T-cell (primary cell): ENCODE measurements at regions not wholly inside any gene's neighbourhood (a gene's known extent, or its start where the extent isn't known, plus 50 kb on each side); places are given as distances from the start of the nearest gene placed in this dataset.

ENCODE experiments used
- ATAC-seq, 4 experiments: fragments of 200-7000 bp in 3 of 4; fragments of 150-1000 bp in 1 of 4; cut with Tn5 transposase; replicated peaks in 1 of 4; 1 replicate in 3 of 4; 2 replicates in 1 of 4; pipeline ENCODE4 v1.10.0; 2021; ENCODE audit warnings: moderate library complexity in 3 of 4, mild to moderate bottlenecking in 2 of 4, moderate number of reproducible peaks in 1 of 4
- CTCF ChIA-PET, 2 donors: fragments of 300-600 bp; sonication (Branson Sonifier 250); formaldehyde crosslinking; loops; one replicate each; lab custom pipeline; 2022; ENCODE audit warnings: antibody characterized with exemption in 2 of 2; lab: Charles Lee
- POLR2A ChIA-PET, 2 donors: fragments of 300-600 bp; sonication (Branson Sonifier 250); formaldehyde crosslinking; loops; one replicate each; lab custom pipeline; 2022; ENCODE audit warnings: antibody characterized with exemption in 2 of 2; lab: Charles Lee
- DNase-seq, 35 experiments: peaks; one replicate each; pipeline versions ENCODE4 v3.0.0 to v3.0.0-alpha.2; 2013 to 2023
- H3K27ac ChIP-seq: one replicate; pipeline ENCODE4 v1.5.1; 2013; ENCODE audit warnings: low read length
- H3K27me3 ChIP-seq, 2 experiments: replicated peaks in 1 of 2; 1 replicate in 1 of 2; 2 replicates in 1 of 2; pipeline versions ENCODE4 v1.6.1 to v1.7.0; 2013; ENCODE audit warnings: low read length in 1 of 2, mixed read lengths in 1 of 2; ENCODE audit not compliant: control insufficient read depth in 2 of 2, insufficient read depth in 2 of 2; ENCODE audit errors: extremely low read depth in 1 of 2
- H3K36me3 ChIP-seq, 2 donors: 1 replicate in 1 of 2; 2 replicates in 1 of 2; pipeline versions ENCODE4 v1.6.1 to v1.7.0; 2013; ENCODE audit warnings: low read length in 1 of 2; ENCODE audit not compliant: control insufficient read depth in 2 of 2, insufficient read depth in 1 of 2; ENCODE audit errors: extremely low read depth in 1 of 2
- H3K4me1 ChIP-seq, 2 experiments: 1 replicate in 1 of 2; 2 replicates in 1 of 2; pipeline versions ENCODE4 v1.6.1 to v1.7.0; 2013; ENCODE audit warnings: low read length in 2 of 2, mixed read lengths in 1 of 2; ENCODE audit not compliant: insufficient read depth in 2 of 2, control insufficient read depth in 1 of 2; ENCODE audit errors: extremely low read depth in 1 of 2
- H3K4me3 ChIP-seq, 2 donors: 1 replicate in 1 of 2; 2 replicates in 1 of 2; pipeline versions ENCODE4 v1.5.1 to v1.7.0; 2013; ENCODE audit warnings: mild to moderate bottlenecking in 2 of 2, low read length in 1 of 2, moderate library complexity in 1 of 2; ENCODE audit not compliant: control insufficient read depth in 1 of 2; ENCODE audit errors: extremely low read depth in 1 of 2
- H3K9me3 ChIP-seq: 2 replicates; pipeline ENCODE4 v1.7.0; 2013
- H3K27ac Mint-ChIP-seq, 2 donors: one replicate each; pipeline ENCODE4 v1.8.0; 2020 to 2021; ENCODE audit warnings: mild to moderate bottlenecking in 2 of 2, mixed read lengths in 2 of 2
- H3K27me3 Mint-ChIP-seq, 2 donors: one replicate each; pipeline ENCODE4 v1.8.0; 2021 to 2022; ENCODE audit warnings: mixed read lengths in 2 of 2
- H3K36me3 Mint-ChIP-seq: one replicate; pipeline ENCODE4 v1.8.0; 2021; ENCODE audit warnings: mixed read lengths
- H3K4me1 Mint-ChIP-seq, 3 donors: one replicate each; pipeline ENCODE4 v1.8.0; 2020 to 2022; ENCODE audit warnings: mixed read lengths in 3 of 3, mild to moderate bottlenecking in 1 of 3
- H3K4me3 Mint-ChIP-seq, 3 donors: one replicate each; pipeline ENCODE4 v1.8.0; 2020 to 2022; ENCODE audit warnings: mild to moderate bottlenecking in 3 of 3, mixed read lengths in 3 of 3, moderate library complexity in 3 of 3
- H3K9me3 Mint-ChIP-seq, 3 donors: one replicate each; pipeline ENCODE4 v1.8.0; 2020 to 2022; ENCODE audit warnings: mixed read lengths in 3 of 3
- WGBS: methylation state at CpG from one replicate; pipeline ENCODE4 v1.1.5; 2013; ENCODE audit warnings: missing lambda C conversion rate; ENCODE audit not compliant: insufficient coverage; 5-methylcytosine and 5-hydroxymethylcytosine counted together

- no peaks in the 10 kb centered on the region for H3K4me1 Mint-ChIP-seq
- H3K9me3 Mint-ChIP-seq = peaks cover 10 to 18% (median 14%) of the 10 kb centered on the region in 3 donors
- H3K4me3 Mint-ChIP-seq = no peak overlapping the region
- Histone ChIP-seq H3K27ac (no peak overlapping the region), H3K4me1 (no peaks in the 10 kb centered on the region), H3K9me3 (no peaks in the 10 kb centered on the region), H3K27me3 (no peaks in the 10 kb centered on the region), H3K4me3 (no peak overlapping the region), H3K36me3 (no peaks in the 10 kb centered on the region)
- ChIA-PET CTCF (no interaction called here), POLR2A (no interaction called here)
- no peaks in the 10 kb centered on the region for H3K36me3 Mint-ChIP-seq
- no peak overlapping the region for H3K27ac Mint-ChIP-seq
- DNase-seq = no peak
- no peaks in the 10 kb centered on the region for H3K27me3 Mint-ChIP-seq
- no peak for ATAC-seq
Observed at GRCh38 chr5:30104872-30105596, 1088.5 kb upstream of the CDH6 start.

- ATAC-seq (no peak), DNase-seq (no peak)
- H3K27ac ChIP-seq = no peak overlapping the region
- Mint-ChIP-seq H3K27ac (no peak overlapping the region), H3K27me3 (no peaks in the 10 kb centered on the region), H3K36me3 (no peaks in the 10 kb centered on the region), H3K4me3 (no peak overlapping the region), H3K9me3 (peaks cover 14 to 18% (median 16%) of the 10 kb centered on the region in 3 donors), H3K4me1 (no peaks in the 10 kb centered on the region)
- H3K4me1 ChIP-seq = no peaks in the 10 kb centered on the region
- no peaks in the 10 kb centered on the region for H3K36me3 ChIP-seq
- H3K4me3 ChIP-seq = no peak overlapping the region
- ChIA-PET POLR2A (interaction anchor here in 1 of 2 donors (0.5 kb wide), 1 partner anchor 44 kb away, joined by 3 read pairs; no protein-coding TSS in a partner anchor), CTCF (no interaction called here)
- 100% methylated on average over 4 of the region's 7 CpGs for WGBS
- H3K9me3 ChIP-seq = no peaks in the 10 kb centered on the region
- no peaks in the 10 kb centered on the region for H3K27me3 ChIP-seq
Observed at GRCh38 chr5:30103452-30104202, 1089.9 kb upstream of the CDH6 start.

GRCh38 chr5:30103052-30103451 is 1090.4 kb upstream of the CDH6 start:
- no peaks in the 10 kb centered on the region for H3K36me3 Mint-ChIP-seq
- no peak overlapping the region for H3K4me3 ChIP-seq
- H3K36me3 ChIP-seq = no peaks in the 10 kb centered on the region
- H3K27me3 ChIP-seq = no peaks in the 10 kb centered on the region
- DNase-seq (no peak), ATAC-seq (no peak)
- no peak overlapping the region for H3K27ac Mint-ChIP-seq
- H3K9me3 ChIP-seq = no peaks in the 10 kb centered on the region
- no peak overlapping the region for H3K4me3 Mint-ChIP-seq
- ChIA-PET POLR2A (interaction anchor here in 1 of 2 donors (0.6 kb wide), 1 partner anchor 39 kb away, joined by 7 read pairs; no protein-coding TSS in a partner anchor), CTCF (no interaction called here)
- H3K4me1 ChIP-seq = no peaks in the 10 kb centered on the region
- WGBS = no CpG with 5 or more reads among the region's 1 CpG
- H3K4me1 Mint-ChIP-seq = no peaks in the 10 kb centered on the region
- H3K27me3 Mint-ChIP-seq = no peaks in the 10 kb centered on the region
- no peak overlapping the region for H3K27ac ChIP-seq
- peaks cover 14 to 17% (median 16%) of the 10 kb centered on the region in 3 donors for H3K9me3 Mint-ChIP-seq

- no peaks in the 10 kb centered on the region for H3K36me3 ChIP-seq
- DNase-seq (no peak), ATAC-seq (no peak)
- ChIA-PET CTCF (no interaction called here), POLR2A (no interaction called here)
- H3K4me3 ChIP-seq = no peak overlapping the region
- Mint-ChIP-seq H3K4me1 (no peaks in the 10 kb centered on the region), H3K27ac (no peak overlapping the region), H3K9me3 (peaks cover 10 to 17% (median 13%) of the 10 kb centered on the region in 3 donors), H3K27me3 (no peaks in the 10 kb centered on the region), H3K4me3 (no peak overlapping the region), H3K36me3 (no peaks in the 10 kb centered on the region)
- H3K27ac ChIP-seq = no peak overlapping the region
- H3K4me1 ChIP-seq = no peaks in the 10 kb centered on the region
- no peaks in the 10 kb centered on the region for H3K27me3 ChIP-seq
- WGBS = no CpG with 5 or more reads among the region's 2 CpGs
- H3K9me3 ChIP-seq = no peaks in the 10 kb centered on the region
Observed at GRCh38 chr5:30102185-30102584, 1091.3 kb upstream of the CDH6 start.

- no peak overlapping the region for H3K4me3 Mint-ChIP-seq
- H3K9me3 Mint-ChIP-seq = peaks cover 11 to 17% (median 12%) of the 10 kb centered on the region in 3 donors
- Histone ChIP-seq H3K27ac (no peak overlapping the region), H3K9me3 (no peaks in the 10 kb centered on the region), H3K4me1 (no peaks in the 10 kb centered on the region), H3K27me3 (no peaks in the 10 kb centered on the region), H3K4me3 (no peak overlapping the region), H3K36me3 (no peaks in the 10 kb centered on the region)
- WGBS = 78% methylated on average over 1 of the region's 2 CpGs
- no peaks in the 10 kb centered on the region for H3K36me3 Mint-ChIP-seq
- DNase-seq (no peak), ATAC-seq (no peak)
- no peaks in the 10 kb centered on the region for H3K27me3 Mint-ChIP-seq
- H3K4me1 Mint-ChIP-seq = no peaks in the 10 kb centered on the region
- POLR2A ChIA-PET = no interaction called here
- CTCF ChIA-PET = no interaction called here
- no peak overlapping the region for H3K27ac Mint-ChIP-seq
Observed at GRCh38 chr5:30100929-30101328, 1092.6 kb upstream of the CDH6 start.

- H3K27ac ChIP-seq = no peak overlapping the region
- no CpG with 5 or more reads among the region's 5 CpGs for WGBS
- no peaks in the 10 kb centered on the region for H3K4me1 ChIP-seq
- ChIA-PET POLR2A (no interaction called here), CTCF (no interaction called here)
- DNase-seq (no peak), ATAC-seq (no peak)
- Mint-ChIP-seq H3K27ac (no peak overlapping the region), H3K27me3 (no peaks in the 10 kb centered on the region), H3K4me3 (no peak overlapping the region), H3K36me3 (no peaks in the 10 kb centered on the region), H3K4me1 (no peaks in the 10 kb centered on the region), H3K9me3 (peaks cover 13 to 17% (median 15%) of the 10 kb centered on the region in 3 donors)
- H3K36me3 ChIP-seq = no peaks in the 10 kb centered on the region
- H3K27me3 ChIP-seq = no peaks in the 10 kb centered on the region
- no peak overlapping the region for H3K4me3 ChIP-seq
- H3K9me3 ChIP-seq = no peaks in the 10 kb centered on the region
Observed at GRCh38 chr5:30100148-30100713, 1093.3 kb upstream of the CDH6 start.
